ENCODE measurements at regions not wholly inside any gene's neighbourhood (a gene's known extent, or its start where the extent isn't known, plus 50 kb on each side); places are given as distances from the start of the nearest gene placed in this dataset.
A peak's percentile ranks its signal among the peaks of the same experiment; 100 is the strongest.

- Mint-ChIP-seq H3K27me3 (peaks cover 4% of the 10 kb centered on the region), H3K9me3 (no peaks in the 10 kb centered on the region), H3K4me3 (no peak overlapping the region), H3K4me1 (no peaks in the 10 kb centered on the region), H3K36me3 (ENCODE audit: low read depth) (no peaks in the 10 kb centered on the region), H3K27ac (no peak overlapping the region)
- ATAC-seq (replicated peaks) = no peak
Observed at GRCh38 chr20:22341508-22341907, 242.9 kb downstream of the FOXA2 start.

GRCh38 chr20:22339946-22340345 is 244.4 kb downstream of the FOXA2 start:
- H3K27me3 Mint-ChIP-seq = peaks cover 4% of the 10 kb centered on the region
- no peaks in the 10 kb centered on the region for H3K4me1 Mint-ChIP-seq
- no peaks in the 10 kb centered on the region for H3K9me3 Mint-ChIP-seq
- H3K27ac Mint-ChIP-seq = no peak overlapping the region
- no peak overlapping the region for H3K4me3 Mint-ChIP-seq
- H3K36me3 Mint-ChIP-seq (ENCODE audit: low read depth) = no peaks in the 10 kb centered on the region
- ATAC-seq (replicated peaks) = no peak

GRCh38 chr20:22339091-22339881 is 245.1 kb downstream of the FOXA2 start:
- Mint-ChIP-seq H3K9me3 (no peaks in the 10 kb centered on the region), H3K4me3 (no peak overlapping the region), H3K27ac (no peak overlapping the region), H3K4me1 (no peaks in the 10 kb centered on the region), H3K27me3 (peaks cover 4% of the 10 kb centered on the region), H3K36me3 (ENCODE audit: low read depth) (no peaks in the 10 kb centered on the region)
- ATAC-seq (replicated peaks) = peak; percentile 34

GRCh38 chr20:22338140-22338708 is 246.1 kb downstream of the FOXA2 start:
- Mint-ChIP-seq H3K27me3 (peaks cover 4% of the 10 kb centered on the region), H3K9me3 (no peaks in the 10 kb centered on the region), H3K4me1 (no peaks in the 10 kb centered on the region), H3K36me3 (ENCODE audit: low read depth) (no peaks in the 10 kb centered on the region), H3K4me3 (no peak overlapping the region), H3K27ac (no peak overlapping the region)
- no peak for ATAC-seq (replicated peaks)

DNA sequence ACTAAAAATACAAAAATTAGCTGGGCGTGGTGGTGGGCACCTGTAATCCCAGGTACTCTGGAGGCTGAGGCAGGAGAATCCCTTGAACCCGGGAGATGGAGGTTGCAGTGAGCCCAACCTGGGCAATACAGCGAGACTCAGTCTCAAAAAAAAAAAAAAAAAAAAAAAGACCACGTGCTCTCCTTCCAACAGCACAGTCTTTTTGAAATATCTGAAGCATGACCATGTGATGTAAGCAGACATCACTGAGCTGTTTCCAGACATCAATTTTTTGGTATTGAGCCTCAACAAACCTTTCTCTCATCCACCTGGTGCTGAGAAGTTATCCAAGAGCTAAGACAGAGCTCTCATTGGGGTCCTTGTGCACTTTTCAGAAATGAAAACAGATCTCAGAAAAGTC is 249.2 kb downstream of the FOXA2 start:
- Mint-ChIP-seq H3K4me3 (no peak overlapping the region), H3K9me3 (no peaks in the 10 kb centered on the region)
- ATAC-seq (replicated peaks) = no peak

GRCh38 chr20:22333885-22334545 is 250.4 kb downstream of the FOXA2 start:
- no peak overlapping the region for H3K4me3 Mint-ChIP-seq
- H3K27ac Mint-ChIP-seq = no peak overlapping the region
- no peaks in the 10 kb centered on the region for H3K9me3 Mint-ChIP-seq
- no peak for ATAC-seq (replicated peaks)
- H3K27me3 Mint-ChIP-seq = peaks cover 9% of the 10 kb centered on the region
- H3K4me1 Mint-ChIP-seq = no peaks in the 10 kb centered on the region
- no peaks in the 10 kb centered on the region for H3K36me3 Mint-ChIP-seq (ENCODE audit: low read depth)

More for the DNA sequence above, 249.2 kb downstream of the FOXA2 start:
- H3K4me1 Mint-ChIP-seq = no peaks in the 10 kb centered on the region
- peaks cover 9% of the 10 kb centered on the region for H3K27me3 Mint-ChIP-seq
- no peaks in the 10 kb centered on the region for H3K36me3 Mint-ChIP-seq (ENCODE audit: low read depth)
- H3K27ac Mint-ChIP-seq = no peak overlapping the region

- no peak for ATAC-seq (replicated peaks)
- H3K9me3 Mint-ChIP-seq = peaks cover 4% of the 10 kb centered on the region
- H3K27ac Mint-ChIP-seq = no peak overlapping the region
- no peaks in the 10 kb centered on the region for H3K4me1 Mint-ChIP-seq
- H3K27me3 Mint-ChIP-seq = no peaks in the 10 kb centered on the region
- H3K36me3 Mint-ChIP-seq (ENCODE audit: low read depth) = no peaks in the 10 kb centered on the region
- H3K4me3 Mint-ChIP-seq = no peak overlapping the region
Observed at GRCh38 chr20:22324505-22324904, 259.9 kb downstream of the FOXA2 start.

DNA sequence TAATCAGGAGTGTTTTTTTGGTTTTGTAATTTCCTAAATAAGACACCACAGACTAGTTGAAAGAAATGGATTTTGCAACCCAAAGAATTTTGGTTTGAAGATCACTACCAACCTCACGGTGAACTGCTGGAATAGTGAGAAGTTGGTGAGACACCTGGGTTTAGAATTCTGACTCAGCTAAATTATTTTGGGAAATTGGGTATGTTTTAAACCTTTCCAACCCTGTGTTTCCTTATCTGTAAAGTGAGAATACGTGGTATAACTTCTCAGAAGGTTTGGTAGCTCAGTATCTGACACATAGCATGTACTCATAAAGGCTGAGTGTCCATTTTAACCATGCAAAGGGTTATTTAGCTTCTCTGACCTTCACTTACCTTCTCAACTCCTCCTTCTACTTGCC is 261.9 kb downstream of the FOXA2 start:
- Mint-ChIP-seq H3K27ac (no peak overlapping the region), H3K9me3 (peaks cover 12% of the 10 kb centered on the region), H3K27me3 (peaks cover 6% of the 10 kb centered on the region), H3K36me3 (ENCODE audit: low read depth) (no peaks in the 10 kb centered on the region), H3K4me1 (no peaks in the 10 kb centered on the region), H3K4me3 (no peak overlapping the region)
- ATAC-seq (replicated peaks) = no peak

GRCh38 chr20:22321191-22321590 is 263.2 kb downstream of the FOXA2 start:
- Mint-ChIP-seq H3K27ac (no peak overlapping the region), H3K4me3 (no peak overlapping the region)

DNA sequence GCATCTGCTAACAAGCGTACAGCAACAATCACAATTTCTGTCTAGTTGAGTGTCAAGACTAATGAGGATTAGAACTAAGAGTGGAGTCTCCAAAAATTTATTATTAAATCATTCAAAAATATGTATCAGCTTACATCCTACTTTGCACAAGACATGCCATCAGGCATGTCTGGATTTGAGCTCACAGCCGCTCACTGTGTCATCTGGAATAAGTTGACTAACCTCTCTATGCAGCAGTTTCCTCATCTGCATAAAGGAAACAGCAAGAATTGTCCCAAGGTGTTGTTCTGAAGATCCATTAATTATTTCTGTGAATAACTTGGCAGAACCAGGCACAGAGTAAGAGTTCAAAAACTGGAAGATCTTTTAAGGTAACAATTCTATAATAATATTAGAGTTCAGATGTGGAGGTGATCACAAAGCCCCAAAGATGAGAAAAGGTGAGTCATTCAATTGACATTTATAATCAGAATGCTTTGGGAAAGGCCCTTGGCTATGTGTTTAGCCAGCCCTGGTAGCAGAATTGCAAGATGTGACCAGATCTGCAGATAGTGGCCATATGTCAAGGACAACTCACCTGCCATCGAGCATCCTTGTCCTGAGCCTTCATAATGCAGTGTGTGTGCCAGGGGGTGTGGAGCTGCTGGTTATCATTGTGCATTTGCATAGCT is 264.0 kb downstream of the FOXA2 start:
- Mint-ChIP-seq H3K27ac (no peak overlapping the region), H3K4me3 (no peak overlapping the region), H3K27me3 (peaks cover 6% of the 10 kb centered on the region), H3K36me3 (ENCODE audit: low read depth) (no peaks in the 10 kb centered on the region), H3K4me1 (no peaks in the 10 kb centered on the region), H3K9me3 (peaks cover 16% of the 10 kb centered on the region)
- no peak for ATAC-seq (replicated peaks)

More at GRCh38 chr20:22321191-22321590, 263.2 kb downstream of the FOXA2 start:
- Mint-ChIP-seq H3K27me3 (peaks cover 6% of the 10 kb centered on the region), H3K9me3 (peaks cover 12% of the 10 kb centered on the region), H3K36me3 (ENCODE audit: low read depth) (no peaks in the 10 kb centered on the region), H3K4me1 (no peaks in the 10 kb centered on the region)
- ATAC-seq (replicated peaks) = no peak

DNA sequence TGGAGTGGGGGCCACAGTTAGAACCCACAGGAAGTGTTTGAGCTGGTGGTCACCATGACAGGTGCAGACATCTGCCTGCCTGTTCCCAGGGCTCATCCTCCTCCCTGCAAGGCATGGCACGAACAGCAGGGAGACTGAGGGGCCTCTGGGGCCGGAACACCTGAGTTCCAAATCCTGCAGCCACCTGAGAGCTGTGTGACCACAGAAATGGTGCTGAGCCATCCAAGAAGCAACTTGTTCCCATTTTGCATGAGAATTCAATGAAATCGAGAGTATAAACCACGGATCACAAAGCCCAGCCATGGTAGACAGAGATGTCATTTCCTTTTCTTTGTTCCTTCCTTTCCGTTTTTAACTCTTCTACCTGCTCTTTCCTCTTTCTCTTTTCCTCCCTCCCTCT is 268.6 kb downstream of the FOXA2 start:
- Mint-ChIP-seq H3K36me3 (ENCODE audit: low read depth) (no peaks in the 10 kb centered on the region), H3K27me3 (peaks cover 6% of the 10 kb centered on the region), H3K4me3 (no peak overlapping the region), H3K27ac (no peak overlapping the region), H3K4me1 (no peaks in the 10 kb centered on the region), H3K9me3 (peaks cover 16% of the 10 kb centered on the region)
- ATAC-seq (replicated peaks) = no peak

- Mint-ChIP-seq H3K36me3 (ENCODE audit: low read depth) (no peaks in the 10 kb centered on the region), H3K9me3 (peaks cover 16% of the 10 kb centered on the region), H3K4me1 (no peaks in the 10 kb centered on the region), H3K4me3 (no peak overlapping the region), H3K27me3 (peaks cover 6% of the 10 kb centered on the region), H3K27ac (no peak overlapping the region)
- no peak for ATAC-seq (replicated peaks)
Observed at GRCh38 chr20:22315073-22315472, 269.3 kb downstream of the FOXA2 start.

GRCh38 chr20:22312744-22313346 is 271.5 kb downstream of the FOXA2 start:
- Mint-ChIP-seq H3K36me3 (ENCODE audit: low read depth) (no peaks in the 10 kb centered on the region), H3K27me3 (no peaks in the 10 kb centered on the region), H3K27ac (no peak overlapping the region), H3K4me1 (no peaks in the 10 kb centered on the region), H3K4me3 (no peak overlapping the region), H3K9me3 (peaks cover 4% of the 10 kb centered on the region)
- ATAC-seq (replicated peaks) = no peak

DNA sequence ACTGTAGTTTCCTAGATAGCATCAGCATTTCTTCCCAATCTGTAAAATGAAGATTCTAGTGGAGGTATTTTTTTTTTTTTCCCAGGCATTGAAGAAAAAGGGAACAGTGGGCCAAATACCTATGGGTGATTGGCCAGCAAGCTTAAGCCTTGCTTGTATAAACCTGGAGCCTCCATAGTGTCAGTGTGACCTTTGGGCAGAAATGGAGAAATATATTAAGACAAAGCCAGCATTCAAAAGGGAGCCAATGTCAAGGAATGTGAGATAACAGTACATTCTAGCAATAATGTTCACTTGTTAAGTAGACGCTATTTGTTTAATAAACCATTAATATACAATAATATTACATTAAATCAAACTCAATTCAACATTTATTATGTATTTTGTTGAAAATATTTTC is 275.4 kb downstream of the FOXA2 start:
- no peak overlapping the region for H3K4me3 Mint-ChIP-seq
- H3K36me3 Mint-ChIP-seq (ENCODE audit: low read depth) = no peaks in the 10 kb centered on the region
- peaks cover under 1% of the 10 kb centered on the region for H3K9me3 Mint-ChIP-seq
- no peak for ATAC-seq (replicated peaks)
- H3K4me1 Mint-ChIP-seq = no peaks in the 10 kb centered on the region
- no peaks in the 10 kb centered on the region for H3K27me3 Mint-ChIP-seq
- H3K27ac Mint-ChIP-seq = no peak overlapping the region
